Gastrocnemius medialis (tissue), 4 donors: ENCODE measurements at regions not wholly inside any gene's neighbourhood (a gene's known extent, or its start where the extent isn't known, plus 50 kb on each side); places are given as distances from the start of the nearest gene placed in this dataset.

Experiments
- ATAC-seq, 2 donors: fragments of 150-250 bp; one replicate each; pipeline ENCODE4 v1.9.1; 2016
- DNase-seq, 2 donors: peaks; one replicate each; pipeline ENCODE4 v3.0.0-alpha.2; 2019
- H3K27ac ChIP-seq, 4 donors: fragments of 200-600 bp; sonication (generic); 1 replicate in 1 of 4; 2 replicates in 3 of 4; pipeline ENCODE4 v1.5.1; 2016 to 2018; ENCODE audit warnings: mild to moderate bottlenecking in 2 of 4, moderate library complexity in 1 of 4
- H3K27me3 ChIP-seq, 3 donors: fragments of 200-600 bp; sonication (generic) in 2 of 3; 1 replicate in 1 of 3; 2 replicates in 2 of 3; pipeline versions ENCODE4 v1.5.1 to v1.6.0; 2016 to 2019; ENCODE audit warnings: mild to moderate bottlenecking in 1 of 3, moderate library complexity in 1 of 3
- H3K36me3 ChIP-seq, 2 donors: fragments of 200-600 bp; sonication (generic) in 1 of 2; one replicate each; pipeline ENCODE4 v1.5.1; 2017 to 2018
- H3K4me1 ChIP-seq, 2 donors: fragments of 200-600 bp; sonication (generic) in 1 of 2; one replicate each; pipeline ENCODE4 v1.5.1; 2016 to 2017; ENCODE audit warnings: mild to moderate bottlenecking in 2 of 2
- H3K4me3 ChIP-seq, 4 donors: fragments of 200-600 bp; sonication (generic) in 3 of 4; 1 replicate in 1 of 4; 2 replicates in 3 of 4; pipeline ENCODE4 v1.5.1; 2016 to 2019; ENCODE audit warnings: mild to moderate bottlenecking in 2 of 4
- H3K9me3 ChIP-seq, 3 donors: fragments of 200-600 bp; sonication (generic) in 2 of 3; 1 replicate in 1 of 3; 2 replicates in 2 of 3; pipeline ENCODE4 v1.5.1; 2016 to 2019
- CTCF ChIP-seq, 5 experiments: fragments of 450-650 bp in 3 of 5; fragments of 200-600 bp in 2 of 5; sonication (generic) in 2 of 5; IDR thresholded peaks in 4 of 5; conservative IDR thresholded peaks in 1 of 5; 1 replicate in 4 of 5; 2 replicates in 1 of 5; pipeline ENCODE4 v1.5.1; 2016 to 2019; ENCODE audit warnings: antibody characterized with exemption in 5 of 5, mild to moderate bottlenecking in 3 of 5, moderate library complexity in 3 of 5
- POLR2A ChIP-seq, 2 donors: fragments of 450-650 bp; IDR thresholded peaks; one replicate each; pipeline ENCODE4 v1.6.1; 2017; ENCODE audit warnings: antibody characterized with exemption in 2 of 2, mild to moderate bottlenecking in 2 of 2, moderate library complexity in 2 of 2
- in situ Hi-C, 4 donors: fragments of 200-750 bp; cut with MboI; loops; one replicate each; pipeline versions ENCODE4 v1.15.0 to v1.8.0; 2017; ENCODE audit warnings: low sequenced_read_pairs in 4 of 4
- intact Hi-C: fragments of 100-400 bp; cut with DNase I; formaldehyde crosslinking; loops from one replicate; pipeline ENCODE4 v1.15.1; 2023; ENCODE audit warnings: low total_unique reads

GRCh38 chr2:4415171-4415570 is 711.8 kb downstream of the DCDC2C start:
- no peaks in the 10 kb centered on the region for H3K27me3 ChIP-seq
- ATAC-seq (no peak), DNase-seq (no peak)
- TF ChIP-seq POLR2A (IDR thresholded peaks at IDR 0.05) (no peak), CTCF (IDR thresholded peaks at IDR 0.05 in 4 of 5, conservative IDR thresholded peaks at IDR 0.05 in 1 of 5) (no peak)
- no peak overlapping the region for H3K4me3 ChIP-seq
- H3K36me3 ChIP-seq = no peaks in the 10 kb centered on the region
- in situ Hi-C loops = no loop called here
- no peak overlapping the region for H3K27ac ChIP-seq
- no peaks in the 10 kb centered on the region for H3K9me3 ChIP-seq
- intact Hi-C loops = no loop called here
- H3K4me1 ChIP-seq = no peaks in the 10 kb centered on the region

- H3K27ac ChIP-seq = no peak overlapping the region
- intact Hi-C loops (no loop called here), in situ Hi-C loops (no loop called here)
- no peaks in the 10 kb centered on the region for H3K4me1 ChIP-seq
- ATAC-seq = no peak
- TF ChIP-seq POLR2A (IDR thresholded peaks at IDR 0.05) = no peak
- TF ChIP-seq CTCF (IDR thresholded peaks at IDR 0.05 in 4 of 5, conservative IDR thresholded peaks at IDR 0.05 in 1 of 5) = no peak
- H3K36me3 ChIP-seq = no peaks in the 10 kb centered on the region
- H3K27me3 ChIP-seq = no peaks in the 10 kb centered on the region
- DNase-seq = no peak
- no peak overlapping the region for H3K4me3 ChIP-seq
- H3K9me3 ChIP-seq = no peaks in the 10 kb centered on the region
Measured at GRCh38 chr2:4415810-4416413, 712.5 kb downstream of the DCDC2C start.

- Histone ChIP-seq H3K27me3 (no peaks in the 10 kb centered on the region), H3K9me3 (no peaks in the 10 kb centered on the region), H3K4me1 (no peaks in the 10 kb centered on the region), H3K27ac (no peak overlapping the region), H3K4me3 (no peak overlapping the region), H3K36me3 (no peaks in the 10 kb centered on the region)
- ATAC-seq = no peak
- DNase-seq = no peak
- intact Hi-C loops = no loop called here
- TF ChIP-seq POLR2A (IDR thresholded peaks at IDR 0.05) = no peak
- TF ChIP-seq CTCF (IDR thresholded peaks at IDR 0.05 in 4 of 5, conservative IDR thresholded peaks at IDR 0.05 in 1 of 5) = no peak
- in situ Hi-C loops = no loop called here
Measured at GRCh38 chr2:4416431-4416830, 713.1 kb downstream of the DCDC2C start.

- H3K4me1 ChIP-seq = no peaks in the 10 kb centered on the region
- ATAC-seq = no peak
Measured at GRCh38 chr2:4417771-4418170, 714.4 kb downstream of the DCDC2C start.

More at GRCh38 chr2:4417771-4418170, 714.4 kb downstream of the DCDC2C start:
- intact Hi-C loops (no loop called here), in situ Hi-C loops (no loop called here)
- Histone ChIP-seq H3K36me3 (no peaks in the 10 kb centered on the region), H3K4me3 (no peak overlapping the region), H3K27me3 (no peaks in the 10 kb centered on the region), H3K27ac (no peak overlapping the region), H3K9me3 (no peaks in the 10 kb centered on the region)
- TF ChIP-seq POLR2A (IDR thresholded peaks at IDR 0.05) (no peak), CTCF (IDR thresholded peaks at IDR 0.05 in 4 of 5, conservative IDR thresholded peaks at IDR 0.05 in 1 of 5) (no peak)
- no peak for DNase-seq
